Liver (tissue), 3 donors: ENCODE measurements at regions not wholly inside any gene's neighbourhood (a gene's known extent, or its start where the extent isn't known, plus 50 kb on each side); places are given as distances from the start of the nearest gene placed in this dataset.

ENCODE experiments used
- ATF3 ChIP-seq: IDR thresholded peaks from 2 replicates; pipeline ENCODE4 v1.6.1; 2016; ENCODE audit warnings: antibody characterized with exemption
- CTCF ChIP-seq: fragments of 150-350 bp; IDR thresholded peaks from 2 replicates; pipeline ENCODE4 v1.5.1; 2017; ENCODE audit warnings: improper control_type of control experiment, low read depth, low read length; ENCODE audit not compliant: missing input control
- HNF4G ChIP-seq: IDR thresholded peaks from 2 replicates; pipeline ENCODE4 v1.6.1; 2016; ENCODE audit warnings: antibody characterized with exemption
- ZBTB33 ChIP-seq: IDR thresholded peaks from 2 replicates; pipeline ENCODE4 v1.6.1; 2016; ENCODE audit warnings: antibody characterized with exemption
- donor health status: healthy.
- donor health status: healthy.

- TF ChIP-seq CTCF = no peak
- no peak for TF ChIP-seq HNF4G
- TF ChIP-seq ATF3 = no peak
- TF ChIP-seq ZBTB33 = no peak
Observed at GRCh38 chr7:65475734-65476319, 102.2 kb downstream of the ZNF92 start.
